ENCODE measurements at regions not wholly inside any gene's neighbourhood (a gene's known extent, or its start where the extent isn't known, plus 50 kb on each side); places are given as distances from the start of the nearest gene placed in this dataset.

DNA sequence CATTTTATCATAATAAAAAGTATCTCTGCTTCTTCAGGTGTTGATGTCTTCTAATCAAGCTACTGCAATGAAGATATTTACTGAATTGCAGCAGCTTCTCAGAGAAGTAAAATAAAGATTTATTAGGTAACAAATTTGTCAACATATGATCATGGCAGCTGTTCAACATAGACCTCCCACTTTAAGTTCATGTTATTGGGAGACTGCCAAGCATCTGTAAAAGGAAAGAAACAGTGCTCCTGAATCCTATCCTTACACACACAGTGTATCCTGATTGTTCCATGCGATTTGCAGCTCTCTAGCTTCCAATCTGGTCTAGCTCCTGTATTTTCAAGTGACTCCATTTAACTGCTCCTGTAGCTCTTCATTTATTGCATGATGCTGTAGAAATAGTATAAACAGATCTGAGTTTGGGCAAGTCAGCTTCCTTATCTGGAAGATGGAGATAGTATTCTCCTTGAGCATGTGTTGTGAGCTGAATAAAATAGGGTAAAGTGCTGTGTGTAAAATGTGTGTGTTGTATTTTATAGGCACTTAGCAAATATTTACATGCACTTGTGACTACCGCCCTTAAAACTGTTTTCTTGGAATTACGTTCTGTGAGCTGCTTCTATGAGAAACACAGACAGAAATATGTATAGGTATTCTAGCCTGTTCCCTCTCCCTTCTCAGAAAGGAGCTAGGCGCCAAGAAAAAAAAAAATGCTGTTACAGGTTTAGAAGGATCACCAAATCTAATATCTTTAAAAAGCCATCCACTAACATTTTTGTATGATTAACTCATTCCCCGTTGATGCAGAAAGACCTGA, 290.6 kb downstream of the JRKL start:
- TF ChIP-seq ARNT (IDR thresholded peaks at IDR 0.05), result no peak
- TF ChIP-seq FOXM1 (IDR thresholded peaks at IDR 0.05; ENCODE audit: borderline replicate concordance), result no peak
- TF ChIP-seq BHLHE40 (IDR thresholded peaks at IDR 0.05; ENCODE audit: borderline replicate concordance), result no peak
- TF ChIP-seq FOXK2 (IDR thresholded peaks at IDR 0.05), result no peak
- no peak for TF ChIP-seq ZNF384 (IDR thresholded peaks at IDR 0.05)
